Esophagus muscularis mucosa (tissue), 4 donors: ENCODE measurements at regions not wholly inside any gene's neighbourhood (a gene's known extent, or its start where the extent isn't known, plus 50 kb on each side); places are given as distances from the start of the nearest gene placed in this dataset.

Experiments
- DNase-seq: peaks from one replicate; pipeline ENCODE4 v3.0.0-alpha.2; 2017; ENCODE audit errors: extremely low spot score
- H3K27ac ChIP-seq, 4 donors: fragments of 200-600 bp; sonication (generic); replicated peaks in 1 of 4; 1 replicate in 3 of 4; 2 replicates in 1 of 4; pipeline ENCODE4 v1.5.1; 2016 to 2019; ENCODE audit warnings: mild to moderate bottlenecking in 1 of 4
- H3K27me3 ChIP-seq, 4 donors: fragments of 200-600 bp; sonication (generic); one replicate each; pipeline versions ENCODE4 v1.5.1 to v1.6.0; 2016 to 2019
- H3K36me3 ChIP-seq, 4 donors: fragments of 200-600 bp; sonication (generic); one replicate each; pipeline ENCODE4 v1.5.1; 2016 to 2019
- H3K4me1 ChIP-seq, 4 donors: fragments of 200-600 bp; sonication (generic); one replicate each; pipeline ENCODE4 v1.5.1; 2016 to 2019
- H3K4me3 ChIP-seq, 4 donors: fragments of 200-600 bp; sonication (generic); 1 replicate in 2 of 4; 2 replicates in 2 of 4; pipeline ENCODE4 v1.5.1; 2016 to 2019; ENCODE audit warnings: mild to moderate bottlenecking in 4 of 4, moderate library complexity in 1 of 4
- H3K9me3 ChIP-seq, 4 donors: fragments of 200-600 bp; sonication (generic); 1 replicate in 3 of 4; 2 replicates in 1 of 4; pipeline ENCODE4 v1.5.1; 2016 to 2019
- CTCF ChIP-seq, 3 experiments: fragments of 200-600 bp in 2 of 3; fragments of 450-650 bp in 1 of 3; sonication (generic) in 2 of 3; IDR thresholded peaks; one replicate each; pipeline ENCODE4 v1.5.1; 2017 to 2019; ENCODE audit warnings: antibody characterized with exemption in 3 of 3, mild to moderate bottlenecking in 2 of 3, moderate library complexity in 1 of 3
- EP300 ChIP-seq: sonication (generic); formaldehyde crosslinking; IDR thresholded peaks from one replicate; pipeline ENCODE4 v1.6.1; 2017; ENCODE audit warnings: antibody characterized with exemption
- POLR2A ChIP-seq: fragments of 450-650 bp; IDR thresholded peaks from one replicate; pipeline ENCODE4 v1.6.1; 2017; ENCODE audit warnings: antibody characterized with exemption, moderate library complexity, mild to moderate bottlenecking, low read depth
- POLR2AphosphoS5 ChIP-seq, 2 donors: sonication (generic); formaldehyde crosslinking; IDR thresholded peaks; one replicate each; pipeline ENCODE4 v1.6.1; 2017; ENCODE audit warnings: antibody characterized with exemption in 2 of 2
- WGBS: methylation state at CpG from one replicate; pipeline ENCODE4 v1.1.5; 2018; 5-methylcytosine and 5-hydroxymethylcytosine counted together
- intact Hi-C: fragments of 100-400 bp; cut with DNase I; formaldehyde crosslinking; loops from one replicate; pipeline ENCODE4 v1.15.1; 2023

- WGBS: 43% methylated on average over 4 of the region's 4 CpGs
- H3K27ac ChIP-seq: no peak overlapping the region
- H3K27me3 ChIP-seq: peaks cover 0 to 3% (median 0%) of the 10 kb centered on the region in 4 donors
- DNase-seq: no peak
- H3K4me3 ChIP-seq: no peak overlapping the region
- no peaks in the 10 kb centered on the region for H3K4me1 ChIP-seq
- TF ChIP-seq EP300 (no peak), POLR2A (no peak), POLR2AphosphoS5 (IDR thresholded peaks at IDR 0.05) (no peak), CTCF (IDR thresholded peaks at IDR 0.05) (no peak)
- peaks cover 0 to 5% (median 0%) of the 10 kb centered on the region in 4 donors for H3K9me3 ChIP-seq
- intact Hi-C loops: no loop called here
- H3K36me3 ChIP-seq: no peaks in the 10 kb centered on the region
These were observed 474.0 kb upstream of the MEIS1 start for GRCh38 chr2:65960953-65961352.

GRCh38 chr2:65957886-65958285 lies 477.0 kb upstream of the MEIS1 start:
- intact Hi-C loops: loop anchor here (2.0 kb wide), 1 partner anchor 13 kb away; no protein-coding TSS in a partner anchor
- Histone ChIP-seq H3K4me1 (no peaks in the 10 kb centered on the region), H3K27me3 (peaks cover 0 to 3% (median 0%) of the 10 kb centered on the region in 4 donors), H3K27ac (no peak overlapping the region), H3K9me3 (peaks cover 0 to 5% (median 0%) of the 10 kb centered on the region in 4 donors), H3K4me3 (no peak overlapping the region), H3K36me3 (no peaks in the 10 kb centered on the region)
- no peak for TF ChIP-seq CTCF (IDR thresholded peaks at IDR 0.05)
- TF ChIP-seq EP300: no peak
- TF ChIP-seq POLR2A: no peak
- no peak for TF ChIP-seq POLR2AphosphoS5 (IDR thresholded peaks at IDR 0.05)
- 83% methylated on average over 5 of the region's 5 CpGs for WGBS
- DNase-seq: no peak

GRCh38 chr2:65957454-65957853 lies 477.5 kb upstream of the MEIS1 start:
- Histone ChIP-seq H3K36me3 (no peaks in the 10 kb centered on the region), H3K4me3 (no peak overlapping the region), H3K27ac (no peak overlapping the region), H3K4me1 (no peaks in the 10 kb centered on the region), H3K9me3 (peaks cover 0 to 5% (median 0%) of the 10 kb centered on the region in 4 donors), H3K27me3 (peaks cover 0 to 3% (median 0%) of the 10 kb centered on the region in 4 donors)
- intact Hi-C loops: loop anchor here (2.0 kb wide), 1 partner anchor 13 kb away; no protein-coding TSS in a partner anchor
- no peak for DNase-seq
- 85% methylated on average over 2 of the region's 2 CpGs for WGBS
- no peak for TF ChIP-seq EP300
- TF ChIP-seq POLR2A: no peak
- no peak for TF ChIP-seq POLR2AphosphoS5 (IDR thresholded peaks at IDR 0.05)
- no peak for TF ChIP-seq CTCF (IDR thresholded peaks at IDR 0.05)

- Histone ChIP-seq H3K4me1 (no peaks in the 10 kb centered on the region), H3K9me3 (peaks cover 0 to 5% (median 0%) of the 10 kb centered on the region in 4 donors), H3K36me3 (no peaks in the 10 kb centered on the region), H3K4me3 (no peak overlapping the region), H3K27ac (no peak overlapping the region), H3K27me3 (peaks cover 0 to 3% (median 0%) of the 10 kb centered on the region in 4 donors)
- WGBS: 84% methylated on average over 2 of the region's 2 CpGs
- TF ChIP-seq EP300: no peak
- no peak for TF ChIP-seq POLR2AphosphoS5 (IDR thresholded peaks at IDR 0.05)
- no peak for TF ChIP-seq POLR2A
- no peak for TF ChIP-seq CTCF (IDR thresholded peaks at IDR 0.05)
- intact Hi-C loops: no loop called here
- no peak for DNase-seq
These were observed 479.7 kb upstream of the MEIS1 start for GRCh38 chr2:65955259-65955658.
